OCI-LY3 (cell line): ENCODE measurements at regions not wholly inside any gene's neighbourhood (a gene's known extent, or its start where the extent isn't known, plus 50 kb on each side); places are given as distances from the start of the nearest gene placed in this dataset.
A peak's percentile ranks its signal among the peaks of the same experiment; 100 is the strongest.

Experiments used
- H2AFZ ChIP-seq: fragments of 200-600, 300-600 bp; shearing (Covaris generic); 2 replicates; pipeline ENCODE4 v1.6.0; 2014; ENCODE audit warnings: antibody characterized with exemption, low read depth, low read length
- H3K27ac ChIP-seq: fragments of 200-600, 300-600 bp; sonication (generic); 2 replicates; pipeline ENCODE4 v1.5.1; 2014; ENCODE audit warnings: mild to moderate bottlenecking, low read length, moderate library complexity, mixed read lengths
- H3K27me3 ChIP-seq: fragments of 200-600, 300-600 bp; sonication (generic); 2 replicates; pipeline ENCODE4 v1.6.1; 2014; ENCODE audit warnings: low read depth, low read length, mixed read lengths
- H3K36me3 ChIP-seq: fragments of 200-600, 300-600 bp; sonication (generic); replicated peaks from 2 replicates; pipeline ENCODE3; 2014; ENCODE audit warnings: low read depth, low read length, mixed read lengths
- H3K4me1 ChIP-seq: fragments of 300-600, 200-600 bp; sonication (generic); 2 replicates; pipeline ENCODE4 v1.6.1; 2014; ENCODE audit warnings: low read length, mixed read lengths
- H3K4me2 ChIP-seq: fragments of 200-600, 300-600 bp; sonication (generic); 2 replicates; pipeline ENCODE4 v1.6.1; 2014; ENCODE audit warnings: low read length, mixed read lengths
- H3K4me3 ChIP-seq: fragments of 300-600, 200-600 bp; sonication (generic); 2 replicates; pipeline ENCODE4 v1.5.1; 2014; ENCODE audit warnings: antibody characterized with exemption, mild to moderate bottlenecking, low read length, moderate library complexity
- H3K79me2 ChIP-seq: fragments of 300-600, 200-600 bp; shearing (Covaris generic); 2 replicates; pipeline ENCODE4 v1.6.1; 2014; ENCODE audit warnings: mild to moderate bottlenecking, low read length, mixed read lengths
- H3K9ac ChIP-seq: fragments of 300-600, 200-600 bp; shearing (Covaris generic); 2 replicates; pipeline ENCODE4 v1.6.0; 2014; ENCODE audit warnings: mild to moderate bottlenecking, low read length, moderate library complexity
- H3K9me3 ChIP-seq: fragments of 200-600, 300-600 bp; shearing (Covaris generic); 2 replicates; pipeline ENCODE4 v1.6.1; 2014; ENCODE audit warnings: low read length, mixed read lengths; ENCODE audit not compliant: insufficient read depth
- H4K20me1 ChIP-seq: fragments of 200-600, 300-600 bp; sonication (generic); 2 replicates; pipeline ENCODE4 v1.6.1; 2016; ENCODE audit warnings: low read length, mixed read lengths; ENCODE audit not compliant: insufficient read depth
- CTCF ChIP-seq: fragments of 200-600, 300-600 bp; sonication (generic); IDR thresholded peaks from 2 replicates; pipeline ENCODE4 v1.5.1; 2014; ENCODE audit warnings: antibody characterized with exemption, low read length, low read depth
- EZH2phosphoT487 ChIP-seq: fragments of 200-600 bp; shearing (Covaris generic); IDR thresholded peaks from 2 replicates; pipeline ENCODE4 v1.6.1; 2018; ENCODE audit warnings: antibody characterized with exemption, mixed run types, low read depth

GRCh38 chr3:150180334-150180733 lies 209.6 kb upstream of the PFN2 start:
- H2AFZ ChIP-seq: no peak overlapping the region
- no peak overlapping the region for H3K27ac ChIP-seq
- H4K20me1 ChIP-seq: no peaks in the 10 kb centered on the region
- H3K9me3 ChIP-seq: no peaks in the 10 kb centered on the region
- TF ChIP-seq EZH2phosphoT487: no peak
- TF ChIP-seq CTCF: no peak
- H3K4me1 ChIP-seq: peaks cover 6% of the 10 kb centered on the region; the same call in 1 of the 2 replicates
- no peak overlapping the region for H3K4me2 ChIP-seq
- H3K9ac ChIP-seq: no peak overlapping the region
- no peak overlapping the region for H3K4me3 ChIP-seq
- H3K27me3 ChIP-seq: 0 out of 2 replicates have a peak, but pooled peaks cover 4% of the 10 kb centered on the region
- no peaks in the 10 kb centered on the region for H3K36me3 ChIP-seq
- no peaks in the 10 kb centered on the region for H3K79me2 ChIP-seq

- TF ChIP-seq CTCF (no peak), EZH2phosphoT487 (no peak)
- H3K27me3 ChIP-seq: 0 out of 2 replicates have a peak, but pooled peaks cover 4% of the 10 kb centered on the region
- no peak overlapping the region for H2AFZ ChIP-seq
- no peak overlapping the region for H3K4me2 ChIP-seq
- H3K36me3 ChIP-seq: no peaks in the 10 kb centered on the region
- peaks cover 9% of the 10 kb centered on the region for H3K4me1 ChIP-seq
- no peak overlapping the region for H3K27ac ChIP-seq
- no peaks in the 10 kb centered on the region for H4K20me1 ChIP-seq
- no peaks in the 10 kb centered on the region for H3K9me3 ChIP-seq
- H3K79me2 ChIP-seq: no peaks in the 10 kb centered on the region
- no peak overlapping the region for H3K4me3 ChIP-seq
- H3K9ac ChIP-seq: no peak overlapping the region
These were observed 208.6 kb upstream of the PFN2 start for GRCh38 chr3:150179330-150179729.

GRCh38 chr3:150177673-150178381 lies 207.1 kb upstream of the PFN2 start:
- H3K27me3 ChIP-seq: 0 out of 2 replicates have a peak, but pooled peaks cover 4% of the 10 kb centered on the region
- H3K4me3 ChIP-seq: no peak overlapping the region
- H3K4me1 ChIP-seq: peaks cover 18% of the 10 kb centered on the region
- H2AFZ ChIP-seq: no peak overlapping the region
- no peak for TF ChIP-seq CTCF
- TF ChIP-seq EZH2phosphoT487: no peak
- H4K20me1 ChIP-seq: no peaks in the 10 kb centered on the region
- no peak overlapping the region for H3K9ac ChIP-seq
- no peak overlapping the region for H3K27ac ChIP-seq
- no peaks in the 10 kb centered on the region for H3K79me2 ChIP-seq
- H3K9me3 ChIP-seq: no peaks in the 10 kb centered on the region
- H3K36me3 ChIP-seq: no peaks in the 10 kb centered on the region
- no peak overlapping the region for H3K4me2 ChIP-seq

GRCh38 chr3:150174179-150174578 lies 203.5 kb upstream of the PFN2 start:
- Histone ChIP-seq H3K27ac (0 out of 2 replicates have a peak overlapping the region, but pooled peaks have one; percentile 2), H3K36me3 (no peaks in the 10 kb centered on the region), H4K20me1 (no peaks in the 10 kb centered on the region), H2AFZ (no peak overlapping the region), H3K4me1 (peaks cover 18% of the 10 kb centered on the region), H3K9ac (no peak overlapping the region), H3K79me2 (no peaks in the 10 kb centered on the region), H3K9me3 (no peaks in the 10 kb centered on the region), H3K27me3 (no peaks in the 10 kb centered on the region), H3K4me3 (no peak overlapping the region), H3K4me2 (peak overlapping the region; percentile 38)
- TF ChIP-seq EZH2phosphoT487: no peak
- no peak for TF ChIP-seq CTCF
